ENCODE measurements at regions not wholly inside any gene's neighbourhood (a gene's known extent, or its start where the extent isn't known, plus 50 kb on each side); places are given as distances from the start of the nearest gene placed in this dataset.

- no peak overlapping the region for H3K4me3 ChIP-seq
- no peaks in the 10 kb centered on the region for H3K4me1 ChIP-seq (ENCODE audit: insufficient read depth)
- intact Hi-C loops (cut with DNase I), result no loop called here
- no peaks in the 10 kb centered on the region for H3K9me3 ChIP-seq
- H3K27ac ChIP-seq, result no peak overlapping the region
- no peaks in the 10 kb centered on the region for H3K27me3 ChIP-seq
- 92 to 95% (median 95%) methylated on average over 17 of the region's 17 CpGs for WGBS, 3 donors
- no peaks in the 10 kb centered on the region for H3K36me3 ChIP-seq
- no peak for TF ChIP-seq EP300 (IDR thresholded peaks at IDR 0.05)
- TF ChIP-seq POLR2A (IDR thresholded peaks at IDR 0.05), result no peak
- TF ChIP-seq, protein P1, sequence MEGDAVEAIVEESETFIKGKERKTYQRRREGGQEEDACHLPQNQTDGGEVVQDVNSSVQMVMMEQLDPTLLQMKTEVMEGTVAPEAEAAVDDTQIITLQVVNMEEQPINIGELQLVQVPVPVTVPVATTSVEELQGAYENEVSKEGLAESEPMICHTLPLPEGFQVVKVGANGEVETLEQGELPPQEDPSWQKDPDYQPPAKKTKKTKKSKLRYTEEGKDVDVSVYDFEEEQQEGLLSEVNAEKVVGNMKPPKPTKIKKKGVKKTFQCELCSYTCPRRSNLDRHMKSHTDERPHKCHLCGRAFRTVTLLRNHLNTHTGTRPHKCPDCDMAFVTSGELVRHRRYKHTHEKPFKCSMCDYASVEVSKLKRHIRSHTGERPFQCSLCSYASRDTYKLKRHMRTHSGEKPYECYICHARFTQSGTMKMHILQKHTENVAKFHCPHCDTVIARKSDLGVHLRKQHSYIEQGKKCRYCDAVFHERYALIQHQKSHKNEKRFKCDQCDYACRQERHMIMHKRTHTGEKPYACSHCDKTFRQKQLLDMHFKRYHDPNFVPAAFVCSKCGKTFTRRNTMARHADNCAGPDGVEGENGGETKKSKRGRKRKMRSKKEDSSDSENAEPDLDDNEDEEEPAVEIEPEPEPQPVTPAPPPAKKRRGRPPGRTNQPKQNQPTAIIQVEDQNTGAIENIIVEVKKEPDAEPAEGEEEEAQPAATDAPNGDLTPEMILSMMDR (IDR thresholded peaks at IDR 0.05), result no peak
- no peak for DNase-seq
Measured at GRCh38 chr10:4024027-4024426, 239.0 kb upstream of the KLF6 start.

DNA sequence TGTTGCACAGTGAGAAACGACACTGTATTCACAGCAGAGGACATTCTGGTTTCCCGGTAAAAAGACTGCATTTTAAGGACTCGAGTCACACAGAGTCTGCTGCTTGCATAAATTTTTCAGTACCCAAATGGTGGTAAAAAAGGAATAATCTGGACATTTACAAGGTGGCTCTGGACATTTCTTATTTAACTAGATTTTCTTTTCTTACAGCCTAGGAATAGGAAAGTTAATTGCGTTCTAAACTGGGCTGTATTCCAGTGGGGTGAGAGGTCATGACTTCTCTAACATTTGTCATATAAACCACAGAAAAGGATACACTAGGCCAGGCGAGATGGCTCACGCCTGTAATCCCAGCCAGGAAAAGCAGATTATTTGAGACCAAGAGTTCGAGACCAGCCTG lies 237.5 kb upstream of the KLF6 start:
- no peak for DNase-seq
- TF ChIP-seq POLR2A (IDR thresholded peaks at IDR 0.05), result no peak
- TF ChIP-seq, protein P1 (IDR thresholded peaks at IDR 0.05), result no peak
- no peak for TF ChIP-seq EP300 (IDR thresholded peaks at IDR 0.05)
- H3K4me3 ChIP-seq, result no peak overlapping the region
- no peaks in the 10 kb centered on the region for H3K4me1 ChIP-seq (ENCODE audit: insufficient read depth)
- no peaks in the 10 kb centered on the region for H3K36me3 ChIP-seq
- intact Hi-C loops (cut with DNase I), result no loop called here
- H3K27me3 ChIP-seq, result no peaks in the 10 kb centered on the region
- H3K27ac ChIP-seq, result no peak overlapping the region
- WGBS, 3 donors, result 72 to 78% (median 72%) methylated on average over 7 of the region's 7 CpGs
- no peaks in the 10 kb centered on the region for H3K9me3 ChIP-seq

GRCh38 chr10:4020631-4021030 lies 235.6 kb upstream of the KLF6 start:
- Histone ChIP-seq H3K27me3 (no peaks in the 10 kb centered on the region), H3K4me1 (ENCODE audit: insufficient read depth) (no peaks in the 10 kb centered on the region), H3K9me3 (no peaks in the 10 kb centered on the region), H3K27ac (no peak overlapping the region), H3K36me3 (no peaks in the 10 kb centered on the region), H3K4me3 (no peak overlapping the region)
- WGBS, 3 donors, result 94 to 99% (median 95%) methylated on average over 5 of the region's 5 CpGs
- TF ChIP-seq EP300 (IDR thresholded peaks at IDR 0.05) (no peak), POLR2A (IDR thresholded peaks at IDR 0.05) (no peak)
- TF ChIP-seq, protein P1 (IDR thresholded peaks at IDR 0.05), result no peak
- no peak for DNase-seq
- intact Hi-C loops (cut with DNase I), result no loop called here

- H3K4me3 ChIP-seq, result no peak overlapping the region
- no peaks in the 10 kb centered on the region for H3K27me3 ChIP-seq
- TF ChIP-seq EP300 (IDR thresholded peaks at IDR 0.05) (no peak), POLR2A (IDR thresholded peaks at IDR 0.05) (no peak)
- TF ChIP-seq, protein P1 (IDR thresholded peaks at IDR 0.05), result no peak
Measured at GRCh38 chr10:4018054-4018511, 233.1 kb upstream of the KLF6 start.

More at GRCh38 chr10:4018054-4018511, 233.1 kb upstream of the KLF6 start:
- intact Hi-C loops (cut with DNase I), result no loop called here
- WGBS, 3 donors, result 89 to 91% (median 90%) methylated on average over 4 of the region's 4 CpGs
- Histone ChIP-seq H3K27ac (no peak overlapping the region), H3K36me3 (no peaks in the 10 kb centered on the region), H3K4me1 (ENCODE audit: insufficient read depth) (no peaks in the 10 kb centered on the region), H3K9me3 (no peaks in the 10 kb centered on the region)
- DNase-seq, result no peak
